Lower lobe of right lung (tissue), 2 donors: ENCODE measurements at regions not wholly inside any gene's neighbourhood (a gene's known extent, or its start where the extent isn't known, plus 50 kb on each side); places are given as distances from the start of the nearest gene placed in this dataset.

Experiments used
- ATAC-seq, 2 donors: fragments of 200-7000 bp; cut with Tn5 transposase; one replicate each; pipeline ENCODE4 v1.9.1; 2020 to 2022; ENCODE audit warnings: mild to moderate bottlenecking in 2 of 2, moderate library complexity in 2 of 2
- DNase-seq: peaks from one replicate; pipeline ENCODE4 v3.0.0-alpha.2; 2020
- H3K27ac ChIP-seq: fragments of 200-600 bp; one replicate; pipeline ENCODE4 v1.8.0; 2022
- H3K27me3 ChIP-seq: fragments of 200-600 bp; one replicate; pipeline ENCODE4 v1.8.0; 2022; ENCODE audit warnings: low read depth
- H3K36me3 ChIP-seq: fragments of 200-600 bp; one replicate; pipeline ENCODE4 v1.8.0; 2022; ENCODE audit warnings: mild to moderate bottlenecking
- H3K4me1 ChIP-seq: fragments of 200-600 bp; one replicate; pipeline ENCODE4 v1.8.0; 2022
- H3K4me3 ChIP-seq: fragments of 200-600 bp; one replicate; pipeline ENCODE4 v1.8.0; 2022; ENCODE audit warnings: mild to moderate bottlenecking
- H3K9me3 ChIP-seq: fragments of 200-600 bp; one replicate; pipeline ENCODE4 v1.8.0; 2022
- intact Hi-C: fragments of 100-400 bp; cut with DNase I; formaldehyde crosslinking; loops from one replicate; pipeline ENCODE4 v1.11.0; 2022
- TF ChIP-seq, protein P1 (sequence below): fragments of 200-600 bp; IDR thresholded peaks from one replicate; pipeline ENCODE4 v1.8.0; 2022; ENCODE audit warnings: antibody characterized with exemption, mild to moderate bottlenecking
- donor health status: DM: no; HTN: yes; CAD: no; lungs with severe emphysema.

DNA sequence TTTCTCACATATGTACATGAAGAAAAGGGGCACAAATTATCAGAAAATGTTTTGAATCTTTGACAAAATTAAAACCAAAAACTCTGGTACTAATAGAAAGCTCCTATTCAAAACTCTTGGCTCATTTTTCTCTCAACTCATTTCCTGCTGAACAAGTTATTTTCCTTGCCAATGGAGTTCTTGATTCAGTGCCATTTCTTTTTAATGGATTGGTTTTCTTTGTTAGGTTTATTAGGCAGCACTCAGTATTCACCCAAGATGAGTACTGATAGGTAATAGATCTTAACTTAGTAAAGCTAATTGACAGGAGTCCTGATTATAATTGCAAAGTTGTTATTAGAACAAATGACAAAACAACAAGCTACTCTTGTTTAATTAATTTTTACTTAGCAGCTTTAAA is 279.4 kb upstream of the PDGFD start:
- Histone ChIP-seq H3K27ac (no peak overlapping the region), H3K4me3 (no peak overlapping the region), H3K9me3 (no peaks in the 10 kb centered on the region), H3K27me3 (no peaks in the 10 kb centered on the region), H3K36me3 (no peaks in the 10 kb centered on the region), H3K4me1 (no peaks in the 10 kb centered on the region)
- no peak for ATAC-seq
- intact Hi-C loops, result no loop called here
- DNase-seq, result no peak
- TF ChIP-seq, protein P1, sequence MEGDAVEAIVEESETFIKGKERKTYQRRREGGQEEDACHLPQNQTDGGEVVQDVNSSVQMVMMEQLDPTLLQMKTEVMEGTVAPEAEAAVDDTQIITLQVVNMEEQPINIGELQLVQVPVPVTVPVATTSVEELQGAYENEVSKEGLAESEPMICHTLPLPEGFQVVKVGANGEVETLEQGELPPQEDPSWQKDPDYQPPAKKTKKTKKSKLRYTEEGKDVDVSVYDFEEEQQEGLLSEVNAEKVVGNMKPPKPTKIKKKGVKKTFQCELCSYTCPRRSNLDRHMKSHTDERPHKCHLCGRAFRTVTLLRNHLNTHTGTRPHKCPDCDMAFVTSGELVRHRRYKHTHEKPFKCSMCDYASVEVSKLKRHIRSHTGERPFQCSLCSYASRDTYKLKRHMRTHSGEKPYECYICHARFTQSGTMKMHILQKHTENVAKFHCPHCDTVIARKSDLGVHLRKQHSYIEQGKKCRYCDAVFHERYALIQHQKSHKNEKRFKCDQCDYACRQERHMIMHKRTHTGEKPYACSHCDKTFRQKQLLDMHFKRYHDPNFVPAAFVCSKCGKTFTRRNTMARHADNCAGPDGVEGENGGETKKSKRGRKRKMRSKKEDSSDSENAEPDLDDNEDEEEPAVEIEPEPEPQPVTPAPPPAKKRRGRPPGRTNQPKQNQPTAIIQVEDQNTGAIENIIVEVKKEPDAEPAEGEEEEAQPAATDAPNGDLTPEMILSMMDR, result no peak

DNA sequence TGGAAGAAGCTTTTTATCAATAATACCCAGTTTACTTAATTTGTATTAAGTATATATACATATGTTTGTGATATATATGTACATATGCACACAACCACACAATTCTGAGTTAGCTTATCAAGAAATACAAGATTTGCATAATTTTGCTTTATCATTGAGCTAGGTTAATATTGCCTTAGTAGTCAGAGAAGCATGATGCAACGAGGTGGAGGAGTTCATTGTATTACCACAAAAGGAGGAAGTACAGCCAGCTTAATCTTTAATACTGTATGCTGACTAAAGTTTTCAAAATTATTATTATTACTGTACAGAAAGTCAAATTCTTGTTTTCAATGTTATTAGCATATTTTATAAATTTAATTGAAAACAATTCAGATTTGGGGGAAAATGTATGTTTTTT is 278.4 kb upstream of the PDGFD start:
- H3K36me3 ChIP-seq, result no peaks in the 10 kb centered on the region
- H3K4me3 ChIP-seq, result no peak overlapping the region
- ATAC-seq (no peak), DNase-seq (no peak)
- no peaks in the 10 kb centered on the region for H3K9me3 ChIP-seq
- no peak overlapping the region for H3K27ac ChIP-seq
- no peaks in the 10 kb centered on the region for H3K4me1 ChIP-seq
- TF ChIP-seq, protein P1, result no peak
- intact Hi-C loops, result no loop called here
- no peaks in the 10 kb centered on the region for H3K27me3 ChIP-seq

DNA sequence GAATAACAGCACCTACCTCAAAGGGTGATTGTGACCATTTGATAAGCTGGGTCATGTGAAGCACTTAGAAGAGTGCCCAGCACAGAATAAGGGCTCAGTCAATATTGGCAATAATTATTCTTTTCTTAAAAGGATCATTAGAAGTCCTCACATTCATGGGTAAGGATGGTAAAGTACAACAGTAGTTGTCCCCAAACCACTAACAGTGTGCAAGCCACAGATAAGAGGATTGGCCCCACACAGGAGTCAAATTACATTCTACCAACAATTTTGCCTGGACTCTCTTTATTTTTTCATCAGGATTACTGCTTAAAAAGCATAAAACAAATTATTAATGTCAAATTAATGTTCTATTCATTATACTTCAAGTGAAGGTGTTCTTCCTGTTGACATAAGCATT is 271.5 kb upstream of the PDGFD start:
- DNase-seq (no peak), ATAC-seq (no peak)
- intact Hi-C loops, result no loop called here
- TF ChIP-seq, protein P1, result no peak
- H3K27ac ChIP-seq, result no peak overlapping the region
- no peaks in the 10 kb centered on the region for H3K9me3 ChIP-seq
- no peaks in the 10 kb centered on the region for H3K4me1 ChIP-seq
- no peaks in the 10 kb centered on the region for H3K27me3 ChIP-seq
- no peak overlapping the region for H3K4me3 ChIP-seq
- H3K36me3 ChIP-seq, result no peaks in the 10 kb centered on the region

DNA sequence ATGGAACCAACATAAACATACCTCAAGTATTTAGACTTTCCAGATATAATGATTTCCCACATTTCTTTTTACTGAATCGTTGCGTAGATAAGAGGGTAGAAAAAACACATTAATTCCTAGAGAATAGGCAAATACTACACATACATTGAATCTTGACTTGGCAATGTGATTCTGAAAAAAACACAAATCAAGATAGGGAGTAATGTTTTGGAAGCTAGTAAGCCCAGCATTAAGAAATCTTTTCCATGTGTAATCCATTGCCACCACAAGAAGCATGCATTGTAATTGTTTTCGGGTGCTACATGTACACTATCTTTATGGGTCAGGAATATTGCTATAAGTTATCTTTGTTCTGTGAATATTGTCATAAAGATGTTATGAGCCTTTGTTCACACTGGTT is 269.8 kb upstream of the PDGFD start:
- TF ChIP-seq, protein P1, result no peak
- no peak for ATAC-seq
- no peak for DNase-seq
- no peaks in the 10 kb centered on the region for H3K9me3 ChIP-seq
- H3K27me3 ChIP-seq, result no peaks in the 10 kb centered on the region
- H3K27ac ChIP-seq, result no peak overlapping the region
- no peak overlapping the region for H3K4me3 ChIP-seq
- no peaks in the 10 kb centered on the region for H3K4me1 ChIP-seq
- H3K36me3 ChIP-seq, result no peaks in the 10 kb centered on the region
- intact Hi-C loops, result no loop called here

DNA sequence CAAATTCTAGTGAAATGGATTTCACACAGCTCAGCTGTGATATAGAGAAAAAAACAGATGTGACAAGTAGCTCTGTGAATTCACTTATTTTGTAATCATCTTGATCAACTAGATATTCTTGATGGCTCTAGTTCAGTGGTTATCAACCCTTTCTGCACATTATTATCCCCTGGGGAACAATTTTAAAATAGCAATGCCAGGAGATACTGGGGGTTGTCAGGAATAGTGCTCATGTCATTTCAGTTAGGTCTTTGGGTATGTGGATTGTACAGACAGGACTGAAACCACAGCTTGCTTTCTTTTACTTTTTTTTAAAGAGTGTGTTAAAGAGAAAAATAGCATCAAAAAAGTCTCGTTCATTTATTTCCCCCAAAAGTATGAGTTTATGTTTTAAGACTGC is 269.0 kb upstream of the PDGFD start:
- Histone ChIP-seq H3K4me3 (no peak overlapping the region), H3K4me1 (no peaks in the 10 kb centered on the region), H3K27me3 (no peaks in the 10 kb centered on the region), H3K9me3 (no peaks in the 10 kb centered on the region), H3K36me3 (no peaks in the 10 kb centered on the region), H3K27ac (no peak overlapping the region)
- intact Hi-C loops, result no loop called here
- DNase-seq (no peak), ATAC-seq (no peak)
- TF ChIP-seq, protein P1, result no peak

DNA sequence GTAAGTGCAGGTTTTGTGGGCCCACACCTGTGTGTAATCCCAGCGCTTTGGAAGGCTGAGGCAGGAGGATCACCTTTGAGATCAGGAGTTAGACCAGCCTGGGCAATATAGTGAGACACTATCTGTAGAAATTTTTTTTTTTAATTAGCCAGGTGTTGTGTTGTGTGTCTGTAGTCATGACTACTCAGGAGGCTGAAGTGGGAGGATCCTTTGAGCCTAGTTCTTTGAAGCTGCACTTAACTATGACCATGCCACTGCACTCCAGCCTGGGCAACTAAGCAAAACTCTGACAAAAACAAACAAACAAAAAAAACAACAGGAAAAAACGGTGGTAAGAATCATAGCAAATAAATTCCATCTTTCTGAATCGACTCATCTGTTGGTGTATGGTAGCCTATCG is 268.6 kb upstream of the PDGFD start:
- H3K27me3 ChIP-seq, result no peaks in the 10 kb centered on the region
- TF ChIP-seq, protein P1, result no peak

More for the DNA sequence above, 268.6 kb upstream of the PDGFD start:
- no peak for DNase-seq
- no peaks in the 10 kb centered on the region for H3K4me1 ChIP-seq
- no peak overlapping the region for H3K27ac ChIP-seq
- H3K36me3 ChIP-seq, result no peaks in the 10 kb centered on the region
- no peak overlapping the region for H3K4me3 ChIP-seq
- intact Hi-C loops, result no loop called here
- no peaks in the 10 kb centered on the region for H3K9me3 ChIP-seq
- no peak for ATAC-seq
